NCI-H82 treated with DMSO at 0.1 percent for 48 hours (cell line): ENCODE measurements at regions not wholly inside any gene's neighbourhood (a gene's known extent, or its start where the extent isn't known, plus 50 kb on each side); places are given as distances from the start of the nearest gene placed in this dataset.
"Not testable (repeated sequence)": the region's sequence is repeated elsewhere in the genome, so short reads cannot be mapped to it uniquely, and the experiment has no call there.

Source experiments
- DNase-seq: peaks from one replicate; lab custom pipeline; 2025; ENCODE audit not compliant: unreplicated experiment; lab: John Stamatoyannopoulos, UW

- no peak for DNase-seq
Measured at GRCh38 chr20:12718619-12719018, 290.2 kb upstream of the SPTLC3 start.

GRCh38 chr20:12721636-12722035 lies 287.1 kb upstream of the SPTLC3 start:
- DNase-seq = no peak

GRCh38 chr20:12722091-12722490 lies 286.7 kb upstream of the SPTLC3 start:
- DNase-seq = no peak

- no peak for DNase-seq
Measured at GRCh38 chr20:12723811-12724210, 285.0 kb upstream of the SPTLC3 start.

GRCh38 chr20:12728782-12729181 lies 280.0 kb upstream of the SPTLC3 start:
- no peak for DNase-seq

- no peak for DNase-seq
Measured at GRCh38 chr20:12729326-12729725, 279.4 kb upstream of the SPTLC3 start.

- no peak for DNase-seq
Measured at GRCh38 chr20:12733811-12734210, 275.0 kb upstream of the SPTLC3 start.

- DNase-seq = no peak
Measured at GRCh38 chr20:12737497-12737896, 271.3 kb upstream of the SPTLC3 start.

- DNase-seq = no peak
Measured at GRCh38 chr20:12737900-12738299, 270.9 kb upstream of the SPTLC3 start.

GRCh38 chr20:12740647-12741046 lies 268.1 kb upstream of the SPTLC3 start:
- no peak for DNase-seq

- DNase-seq = no peak
Measured at GRCh38 chr20:12744037-12744436, 264.7 kb upstream of the SPTLC3 start.

GRCh38 chr20:12748359-12748994 lies 260.3 kb upstream of the SPTLC3 start:
- DNase-seq = no peak

- no peak for DNase-seq
Measured at GRCh38 chr20:12750221-12750620, 258.6 kb upstream of the SPTLC3 start.

GRCh38 chr20:12752900-12753693 lies 255.7 kb upstream of the SPTLC3 start:
- DNase-seq = not testable (repeated sequence)

GRCh38 chr20:12753742-12754141 lies 255.0 kb upstream of the SPTLC3 start:
- not testable (repeated sequence) for DNase-seq

GRCh38 chr20:12759493-12759892 lies 249.3 kb upstream of the SPTLC3 start:
- DNase-seq = not testable (repeated sequence)

- no peak for DNase-seq
Measured at GRCh38 chr20:12762725-12763124, 246.0 kb upstream of the SPTLC3 start.

GRCh38 chr20:12763406-12763805 lies 245.4 kb upstream of the SPTLC3 start:
- DNase-seq = no peak

GRCh38 chr20:12764053-12764452 lies 244.7 kb upstream of the SPTLC3 start:
- no peak for DNase-seq

- no peak for DNase-seq
Measured at GRCh38 chr20:12764851-12765250, 243.9 kb upstream of the SPTLC3 start.

- DNase-seq = no peak
Measured at GRCh38 chr20:12773936-12774335, 234.8 kb upstream of the SPTLC3 start.

GRCh38 chr20:12775041-12775440 lies 233.7 kb upstream of the SPTLC3 start:
- DNase-seq = no peak

- DNase-seq = no peak
Measured at GRCh38 chr20:12777016-12777415, 231.8 kb upstream of the SPTLC3 start.
